ENCODE measurements at regions not wholly inside any gene's neighbourhood (a gene's known extent, or its start where the extent isn't known, plus 50 kb on each side); places are given as distances from the start of the nearest gene placed in this dataset.

DNA sequence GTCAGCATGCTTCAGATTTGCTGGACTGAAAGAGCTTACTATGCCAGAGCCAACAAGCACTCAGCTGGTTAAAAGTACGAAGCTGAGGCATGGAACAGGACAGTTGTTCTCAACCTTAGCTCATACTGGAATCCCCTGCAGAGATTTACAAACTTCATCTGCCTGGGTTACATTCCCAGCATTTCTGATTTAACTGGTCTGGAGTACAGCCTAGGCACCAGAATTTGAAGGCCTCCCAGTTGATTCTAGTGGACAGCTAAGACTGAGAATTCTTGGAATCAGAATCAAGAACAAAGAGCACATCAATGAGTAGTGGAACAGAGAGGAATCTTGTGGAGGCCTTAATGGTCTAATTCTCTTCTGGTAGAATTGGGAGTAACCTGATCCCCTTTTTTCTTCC lies 298.2 kb upstream of the NXPH2 start:
- TF ChIP-seq, protein P1, sequence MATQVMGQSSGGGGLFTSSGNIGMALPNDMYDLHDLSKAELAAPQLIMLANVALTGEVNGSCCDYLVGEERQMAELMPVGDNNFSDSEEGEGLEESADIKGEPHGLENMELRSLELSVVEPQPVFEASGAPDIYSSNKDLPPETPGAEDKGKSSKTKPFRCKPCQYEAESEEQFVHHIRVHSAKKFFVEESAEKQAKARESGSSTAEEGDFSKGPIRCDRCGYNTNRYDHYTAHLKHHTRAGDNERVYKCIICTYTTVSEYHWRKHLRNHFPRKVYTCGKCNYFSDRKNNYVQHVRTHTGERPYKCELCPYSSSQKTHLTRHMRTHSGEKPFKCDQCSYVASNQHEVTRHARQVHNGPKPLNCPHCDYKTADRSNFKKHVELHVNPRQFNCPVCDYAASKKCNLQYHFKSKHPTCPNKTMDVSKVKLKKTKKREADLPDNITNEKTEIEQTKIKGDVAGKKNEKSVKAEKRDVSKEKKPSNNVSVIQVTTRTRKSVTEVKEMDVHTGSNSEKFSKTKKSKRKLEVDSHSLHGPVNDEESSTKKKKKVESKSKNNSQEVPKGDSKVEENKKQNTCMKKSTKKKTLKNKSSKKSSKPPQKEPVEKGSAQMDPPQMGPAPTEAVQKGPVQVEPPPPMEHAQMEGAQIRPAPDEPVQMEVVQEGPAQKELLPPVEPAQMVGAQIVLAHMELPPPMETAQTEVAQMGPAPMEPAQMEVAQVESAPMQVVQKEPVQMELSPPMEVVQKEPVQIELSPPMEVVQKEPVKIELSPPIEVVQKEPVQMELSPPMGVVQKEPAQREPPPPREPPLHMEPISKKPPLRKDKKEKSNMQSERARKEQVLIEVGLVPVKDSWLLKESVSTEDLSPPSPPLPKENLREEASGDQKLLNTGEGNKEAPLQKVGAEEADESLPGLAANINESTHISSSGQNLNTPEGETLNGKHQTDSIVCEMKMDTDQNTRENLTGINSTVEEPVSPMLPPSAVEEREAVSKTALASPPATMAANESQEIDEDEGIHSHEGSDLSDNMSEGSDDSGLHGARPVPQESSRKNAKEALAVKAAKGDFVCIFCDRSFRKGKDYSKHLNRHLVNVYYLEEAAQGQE (IDR thresholded peaks at IDR 0.05) = no peak
- TF ChIP-seq FOXA1 (IDR thresholded peaks at IDR 0.05) (no peak), RXRA (IDR thresholded peaks at IDR 0.05) (no peak)
- TF ChIP-seq, protein P2, sequence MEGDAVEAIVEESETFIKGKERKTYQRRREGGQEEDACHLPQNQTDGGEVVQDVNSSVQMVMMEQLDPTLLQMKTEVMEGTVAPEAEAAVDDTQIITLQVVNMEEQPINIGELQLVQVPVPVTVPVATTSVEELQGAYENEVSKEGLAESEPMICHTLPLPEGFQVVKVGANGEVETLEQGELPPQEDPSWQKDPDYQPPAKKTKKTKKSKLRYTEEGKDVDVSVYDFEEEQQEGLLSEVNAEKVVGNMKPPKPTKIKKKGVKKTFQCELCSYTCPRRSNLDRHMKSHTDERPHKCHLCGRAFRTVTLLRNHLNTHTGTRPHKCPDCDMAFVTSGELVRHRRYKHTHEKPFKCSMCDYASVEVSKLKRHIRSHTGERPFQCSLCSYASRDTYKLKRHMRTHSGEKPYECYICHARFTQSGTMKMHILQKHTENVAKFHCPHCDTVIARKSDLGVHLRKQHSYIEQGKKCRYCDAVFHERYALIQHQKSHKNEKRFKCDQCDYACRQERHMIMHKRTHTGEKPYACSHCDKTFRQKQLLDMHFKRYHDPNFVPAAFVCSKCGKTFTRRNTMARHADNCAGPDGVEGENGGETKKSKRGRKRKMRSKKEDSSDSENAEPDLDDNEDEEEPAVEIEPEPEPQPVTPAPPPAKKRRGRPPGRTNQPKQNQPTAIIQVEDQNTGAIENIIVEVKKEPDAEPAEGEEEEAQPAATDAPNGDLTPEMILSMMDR (IDR thresholded peaks at IDR 0.05; ENCODE audit: low read depth, low read length, missing input control) = no peak

All from liver (tissue), 3 donors.